ENCODE measurements at regions not wholly inside any gene's neighbourhood (a gene's known extent, or its start where the extent isn't known, plus 50 kb on each side); places are given as distances from the start of the nearest gene placed in this dataset.
"Not testable (repeated sequence)": the region's sequence is repeated elsewhere in the genome, so short reads cannot be mapped to it uniquely, and the experiment has no call there.

DNA sequence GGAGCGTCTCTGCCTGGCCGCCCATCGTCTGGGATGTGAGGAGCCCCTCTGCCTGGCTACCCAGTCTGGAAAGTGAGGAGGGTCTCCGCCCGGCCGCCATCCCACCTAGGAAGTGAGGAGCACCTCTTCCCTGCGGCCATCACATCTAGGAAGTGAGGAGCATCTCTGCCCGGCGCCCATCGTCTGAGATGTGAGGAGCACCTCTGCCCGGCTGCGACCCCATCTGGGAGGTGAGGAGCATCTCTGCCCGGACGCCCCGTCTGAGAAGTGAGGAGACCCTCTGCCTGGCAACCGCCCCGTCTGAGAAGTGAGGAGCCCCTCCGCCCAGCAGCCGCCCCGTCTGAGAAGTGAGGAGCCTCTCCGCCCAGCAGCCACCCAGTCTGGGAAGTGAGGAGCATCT is 84.5 kb downstream of the IDS start:
- not testable (repeated sequence) for DNase-seq

DNA sequence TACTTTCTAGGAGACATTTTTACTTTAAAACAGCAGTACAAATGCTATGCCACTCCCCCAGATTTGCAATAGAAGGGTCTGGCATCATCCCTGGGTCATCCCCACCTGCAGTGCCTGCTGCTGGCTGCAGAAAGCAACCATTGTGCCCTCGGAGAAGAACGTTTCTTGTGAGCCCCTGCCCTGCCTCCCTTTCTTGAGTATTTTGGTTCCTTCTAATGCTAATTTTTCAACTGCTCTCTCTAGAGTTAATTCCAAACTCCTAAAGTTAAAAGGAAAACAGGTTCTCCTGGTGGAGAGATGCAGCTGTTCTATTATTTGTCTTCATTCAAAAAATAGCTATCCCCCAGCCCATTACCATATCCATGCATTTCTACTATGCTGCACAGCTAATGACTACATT is 107.1 kb downstream of the IDS start:
- no peak for DNase-seq

DNA sequence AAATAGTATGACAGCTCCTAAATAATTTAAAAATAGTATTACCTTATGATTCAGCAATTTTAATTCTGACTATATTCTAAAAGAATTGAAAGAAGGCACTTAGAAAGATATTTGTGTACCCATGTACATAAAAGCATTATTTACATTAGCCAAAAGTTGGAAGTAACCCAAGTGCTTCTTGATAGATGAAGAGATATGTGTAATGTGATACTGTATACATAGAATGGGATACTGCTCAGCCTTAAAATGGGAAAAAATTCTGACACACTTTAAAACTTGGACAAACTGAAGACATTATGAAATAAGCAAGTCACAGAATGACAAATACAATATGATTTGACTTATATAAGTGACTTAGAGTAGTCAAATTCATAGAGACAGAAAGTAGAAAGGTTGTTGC is 112.2 kb downstream of the IDS start:
- DNase-seq: no peak

DNA sequence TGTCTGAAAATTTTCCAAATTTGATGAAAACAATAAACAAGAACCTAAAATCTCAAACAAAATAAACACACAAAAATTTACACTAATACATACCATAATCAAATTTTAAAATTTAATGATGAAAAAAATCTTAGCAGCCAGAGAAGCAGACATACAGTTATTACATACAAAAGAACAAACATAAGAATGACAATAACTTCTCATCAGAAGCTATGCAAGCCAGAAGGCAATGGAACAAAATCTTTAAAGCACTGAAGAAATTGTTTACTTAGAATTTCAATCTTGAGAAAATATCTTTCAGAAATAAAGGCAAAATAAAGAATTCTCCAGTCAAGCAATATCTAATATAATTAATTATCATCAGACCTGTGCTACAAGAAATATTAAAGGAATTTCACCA is 121.3 kb downstream of the IDS start:
- no peak for DNase-seq

DNA sequence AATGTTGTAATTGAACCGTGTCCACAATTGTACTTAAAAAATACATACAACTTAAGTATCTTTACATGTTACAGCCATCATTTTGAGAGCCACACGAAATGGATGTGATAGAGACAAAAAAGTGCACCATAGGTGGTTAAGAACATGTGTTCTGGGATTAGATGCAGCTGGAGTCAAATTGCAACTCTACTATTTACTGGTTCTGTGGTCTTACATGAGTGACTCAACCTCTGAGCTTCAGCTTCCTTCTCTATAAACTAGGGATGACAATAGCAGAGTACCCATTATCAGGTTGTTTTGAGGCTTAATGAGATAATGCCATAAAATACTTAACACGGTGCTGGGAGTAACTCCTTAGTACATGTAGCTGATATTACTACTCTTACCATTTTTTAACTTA is 130.4 kb downstream of the IDS start:
- DNase-seq: no peak

DNA sequence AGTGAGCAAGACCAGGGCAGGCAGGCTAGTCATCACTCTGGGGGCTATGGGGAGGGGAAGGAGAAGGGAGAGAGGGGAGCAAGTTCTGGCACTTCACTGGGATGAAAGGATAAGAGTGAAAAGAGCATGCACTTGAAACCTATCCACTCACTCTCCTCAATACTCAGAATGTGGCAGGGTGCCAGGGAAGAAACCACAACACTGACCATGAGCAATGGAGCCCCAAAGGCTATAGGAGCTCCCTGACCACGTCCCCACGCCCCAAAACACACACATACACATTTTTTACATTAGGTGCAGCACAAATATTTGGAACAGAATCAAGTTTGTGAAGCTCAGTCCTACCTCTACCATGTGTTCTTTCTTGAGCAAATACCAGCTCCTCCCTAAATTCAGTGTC is 132.2 kb downstream of the IDS start:
- no peak for DNase-seq

DNA sequence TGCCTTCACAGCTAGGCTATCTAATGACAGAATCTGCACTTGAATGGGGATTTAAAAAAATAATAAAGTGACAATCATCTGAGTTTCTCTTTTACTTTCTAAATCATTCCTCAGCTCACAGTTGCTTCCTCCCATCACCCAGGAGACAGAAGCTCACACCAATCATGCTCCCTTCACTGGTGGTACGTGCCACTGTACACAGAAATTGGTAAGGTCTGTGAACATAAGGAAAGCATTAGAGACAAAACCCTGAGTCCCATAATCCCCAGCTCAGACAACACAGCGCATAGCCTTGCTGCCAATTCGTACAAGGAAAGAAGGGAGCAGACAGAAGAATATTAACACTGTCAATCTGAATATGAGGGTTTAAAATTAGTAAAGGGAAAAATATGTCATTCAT is 133.1 kb downstream of the IDS start:
- no peak for DNase-seq

DNA sequence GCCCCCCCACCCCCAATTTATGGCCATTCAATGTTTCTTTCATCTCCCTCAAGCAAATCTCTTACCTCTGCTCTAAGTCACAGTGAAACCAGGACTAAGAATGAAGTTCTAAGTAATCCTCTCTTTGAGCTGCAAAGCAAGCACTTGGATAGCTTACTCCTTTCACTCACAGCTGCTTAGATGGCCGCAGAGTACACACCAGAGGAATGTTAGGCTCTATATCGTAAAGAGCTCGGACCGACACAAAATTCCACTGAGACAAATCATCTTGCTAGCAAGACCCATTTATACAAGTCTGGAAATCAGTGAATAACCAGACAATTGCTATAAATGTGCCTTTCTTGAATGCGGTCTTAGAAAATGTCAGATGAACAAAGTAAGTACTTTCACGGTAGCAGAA is 135.0 kb downstream of the IDS start:
- no peak for DNase-seq

DNA sequence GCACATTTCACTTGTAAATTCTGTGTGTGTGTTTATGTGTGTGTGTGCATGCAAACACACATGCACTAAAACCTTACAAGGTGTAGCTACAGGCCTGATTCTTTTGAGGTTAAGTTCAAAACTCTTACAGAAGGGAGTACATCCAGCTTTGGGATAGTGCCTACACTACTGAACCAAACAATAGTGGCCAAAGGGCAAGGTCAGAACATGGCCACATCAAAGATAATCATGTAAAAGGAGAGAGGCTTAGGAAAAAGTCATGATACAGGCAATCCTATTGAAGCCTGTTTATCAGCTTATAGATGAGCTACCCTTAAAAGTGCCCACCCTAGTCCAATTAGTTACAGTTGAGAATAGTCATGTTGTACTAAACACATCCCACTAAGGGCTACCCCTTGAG is 139.6 kb downstream of the IDS start:
- DNase-seq: no peak

DNA sequence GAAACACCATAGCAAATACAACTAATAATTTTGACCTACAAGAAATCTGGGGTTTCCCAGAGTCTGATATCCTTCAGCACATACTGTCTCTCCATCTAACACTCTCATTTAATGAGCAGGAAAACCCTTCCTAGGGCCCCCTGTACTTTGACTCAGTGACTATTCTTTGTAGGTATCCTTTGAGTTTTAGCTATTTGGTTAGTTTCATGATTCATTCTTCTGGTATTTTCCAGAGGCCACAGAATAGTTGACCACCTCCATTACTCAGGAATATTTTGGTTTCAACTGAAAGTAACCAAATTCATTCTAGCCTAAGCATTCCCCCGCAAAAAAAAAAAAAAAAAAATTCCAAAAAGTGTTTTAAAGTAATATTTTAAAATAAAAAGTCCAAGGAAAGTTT is 140.0 kb downstream of the IDS start:
- DNase-seq: no peak

DNA sequence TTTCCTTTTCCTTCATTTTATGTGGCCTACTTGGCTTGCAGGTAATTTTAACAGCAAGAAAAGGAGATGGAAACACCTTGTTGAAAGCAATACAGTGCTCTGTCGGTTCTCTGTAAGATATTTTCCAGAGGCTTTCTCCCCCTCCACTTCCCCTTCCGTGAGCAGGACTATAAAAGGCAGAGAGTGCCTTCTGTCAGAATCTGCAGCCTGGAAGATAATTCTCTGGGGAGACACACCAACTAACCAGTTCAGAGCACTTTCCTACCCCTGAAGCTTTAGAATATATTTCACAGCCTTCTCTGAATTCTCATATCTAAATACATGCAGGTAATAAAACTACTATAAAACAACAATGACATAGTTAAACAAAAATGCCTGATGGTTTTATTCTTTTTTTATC is 141.1 kb downstream of the IDS start:
- no peak for DNase-seq

DNA sequence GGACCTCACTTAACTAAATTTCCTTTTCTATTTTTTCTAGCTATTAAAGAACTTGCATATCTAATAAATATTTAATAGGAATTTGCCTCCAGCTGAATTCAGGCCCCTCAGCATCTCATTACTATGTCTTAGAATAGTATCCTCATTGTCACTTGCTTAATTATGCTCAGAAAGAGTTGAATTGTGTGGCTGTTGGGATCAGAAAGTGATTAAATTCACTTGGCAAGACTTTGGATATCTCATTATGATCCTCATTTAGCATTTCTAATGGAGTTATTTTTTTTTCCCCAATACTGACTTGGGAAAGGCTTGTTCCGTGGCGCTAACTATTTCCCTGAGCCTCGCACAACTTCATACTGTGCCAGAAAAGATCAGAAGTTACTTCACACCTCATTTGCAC is 158.8 kb downstream of the IDS start:
- DNase-seq: no peak

DNA sequence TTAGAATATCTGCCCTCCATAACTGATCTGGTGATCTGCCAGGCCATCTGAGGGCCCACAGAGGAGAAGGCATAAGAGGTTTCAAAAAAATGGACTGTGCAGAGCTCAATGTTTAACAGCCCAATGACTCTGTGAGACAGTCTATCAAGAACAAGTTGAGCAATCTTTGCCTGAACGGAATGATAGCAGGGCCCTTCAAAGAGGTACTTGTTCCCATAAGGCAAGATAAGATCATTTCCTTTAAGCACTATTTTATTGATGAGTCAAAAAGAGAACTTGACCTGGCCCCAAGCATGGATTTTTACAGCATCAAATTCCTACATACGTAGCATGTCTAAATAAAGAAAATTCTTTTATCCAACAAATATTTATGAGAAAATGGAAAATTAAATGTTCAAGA is 182.8 kb downstream of the IDS start:
- no peak for DNase-seq

DNA sequence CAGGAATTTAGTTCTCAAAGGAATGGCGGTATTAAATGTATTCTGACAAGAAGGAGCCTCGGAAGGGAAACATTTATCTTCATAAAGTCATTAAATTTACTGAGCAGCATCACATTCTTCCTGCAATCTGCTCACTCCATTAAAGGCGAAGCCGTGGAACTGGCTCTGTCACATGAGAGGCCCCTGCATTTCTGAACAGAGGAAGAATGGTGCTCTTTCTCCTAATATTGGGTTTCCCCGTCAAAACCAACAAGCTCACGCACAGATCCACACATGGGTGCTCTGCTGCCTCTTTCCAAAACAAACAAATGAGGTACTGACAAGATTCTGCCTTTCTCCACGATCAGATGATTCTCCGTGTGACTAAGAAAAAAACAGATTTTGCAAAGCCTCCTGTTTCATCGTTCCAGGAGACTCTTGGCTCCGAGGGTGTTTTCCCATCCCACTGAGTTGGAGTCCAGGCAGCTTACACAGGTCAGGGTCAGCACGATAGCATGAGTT is 191.2 kb downstream of the IDS start:
- no peak for DNase-seq

DNA sequence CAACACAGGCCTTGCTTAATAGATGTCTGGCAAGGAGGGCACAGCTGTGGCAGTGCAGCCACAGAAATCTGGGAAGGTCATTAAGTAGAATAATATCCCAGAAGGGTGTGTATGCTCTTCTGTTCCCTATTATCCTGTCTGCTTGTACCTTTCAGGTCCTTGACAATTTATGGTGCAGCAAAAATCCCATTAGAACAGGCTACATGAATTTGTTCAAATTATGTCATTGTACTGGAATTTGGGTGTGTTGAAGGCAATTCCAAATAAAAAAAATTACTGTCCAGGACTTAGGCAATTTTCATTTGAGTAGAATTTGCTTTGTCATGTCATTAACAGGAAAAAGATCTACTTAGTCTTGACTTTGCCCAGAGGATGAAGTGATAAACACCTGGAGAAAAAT is 192.1 kb downstream of the IDS start:
- no peak for DNase-seq

DNA sequence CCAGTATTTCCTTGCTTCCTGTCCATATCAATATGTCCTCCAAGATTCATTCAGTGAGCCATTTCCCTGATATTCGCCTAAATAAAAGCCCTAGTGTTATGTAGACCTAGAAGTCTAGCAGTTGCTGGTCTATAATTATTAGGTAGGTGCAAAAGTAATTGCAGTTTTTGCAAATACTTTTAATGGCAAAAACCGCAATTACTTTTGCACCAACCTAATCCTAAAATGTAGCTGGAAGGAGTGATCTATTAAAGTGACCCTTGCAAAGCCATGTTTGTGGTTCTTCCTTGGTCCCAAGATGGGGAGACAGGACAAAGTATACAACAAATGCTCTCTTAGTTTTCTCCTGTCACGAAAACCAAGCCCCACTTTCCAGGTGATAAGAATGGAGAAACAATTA is 193.0 kb downstream of the IDS start:
- no peak for DNase-seq

DNA sequence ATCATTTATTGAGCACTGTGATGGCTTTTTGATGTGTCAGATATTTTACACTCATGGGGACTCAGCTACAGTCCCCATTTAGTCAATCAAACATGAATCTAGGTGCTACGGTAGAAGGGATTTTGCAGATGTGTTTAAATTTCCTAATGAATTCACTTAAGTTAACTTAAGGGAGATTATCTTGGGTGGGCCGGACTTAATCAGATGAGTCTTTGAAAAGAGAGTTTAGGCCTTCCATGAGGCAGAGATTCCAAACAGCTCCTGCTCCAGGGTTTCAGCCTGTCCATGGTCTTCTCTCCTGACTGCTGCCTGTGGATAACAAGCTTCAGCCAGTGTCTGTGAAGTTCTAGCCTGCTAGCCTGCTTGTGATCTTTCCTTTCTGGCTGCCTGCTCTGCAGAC is 202.4 kb downstream of the IDS start:
- no peak for DNase-seq

DNA sequence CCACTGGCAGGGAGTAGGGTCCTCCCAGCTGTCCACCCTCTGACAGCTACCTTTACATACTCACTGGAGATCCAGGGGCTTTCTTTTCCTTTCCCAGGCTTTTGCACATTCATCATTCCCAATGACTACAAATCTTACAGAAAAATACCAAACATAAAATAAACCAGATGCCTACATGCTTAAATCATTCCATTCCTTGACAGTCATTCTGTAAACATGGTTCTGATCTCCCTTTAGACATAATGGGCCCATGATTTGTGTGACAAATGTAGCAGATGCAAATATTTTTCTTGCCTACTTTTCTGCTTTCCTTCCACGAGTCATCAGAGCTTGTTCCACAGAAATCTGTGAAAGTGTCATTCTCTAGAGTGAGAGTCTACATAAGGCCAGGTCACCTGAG is 207.0 kb downstream of the IDS start:
- no peak for DNase-seq

DNA sequence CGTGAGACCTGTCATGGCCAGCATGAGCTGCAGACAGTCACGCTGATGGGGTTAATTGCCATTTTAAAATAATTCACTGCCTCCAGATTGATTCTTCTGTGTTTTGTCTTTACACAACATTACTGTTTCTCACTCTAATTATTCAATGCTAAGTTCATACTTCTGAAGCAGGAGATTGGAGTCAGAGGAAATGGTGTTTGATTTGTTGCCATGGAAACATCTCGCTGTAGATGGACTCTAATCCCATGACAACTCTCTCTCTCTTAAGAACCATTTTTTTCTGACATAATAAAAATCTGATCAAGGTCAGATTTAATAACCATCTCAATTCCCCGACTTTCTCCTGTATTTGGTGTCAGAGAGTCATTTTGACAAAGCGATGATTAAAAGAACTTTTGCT is 209.0 kb downstream of the IDS start:
- DNase-seq: no peak

DNA sequence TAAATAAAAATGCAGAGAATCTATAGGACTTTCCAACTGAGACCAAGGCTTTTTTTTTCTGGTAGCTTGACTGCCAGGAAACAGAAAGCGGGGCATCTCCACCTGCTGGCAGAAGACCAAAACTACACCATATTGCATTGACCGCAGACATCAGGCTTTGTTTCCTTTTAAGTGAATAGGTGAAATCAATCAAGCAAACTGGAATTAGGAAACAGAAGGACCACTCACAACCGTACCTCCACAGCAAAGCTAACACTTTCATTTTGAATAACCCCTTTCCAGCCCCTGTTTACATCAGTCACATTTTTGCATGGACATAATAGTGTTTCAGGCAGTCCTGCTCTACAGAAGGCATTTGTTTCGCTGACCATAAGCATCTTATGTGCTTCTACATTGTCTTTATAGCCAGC is 218.2 kb downstream of the IDS start:
- no peak for DNase-seq

DNA sequence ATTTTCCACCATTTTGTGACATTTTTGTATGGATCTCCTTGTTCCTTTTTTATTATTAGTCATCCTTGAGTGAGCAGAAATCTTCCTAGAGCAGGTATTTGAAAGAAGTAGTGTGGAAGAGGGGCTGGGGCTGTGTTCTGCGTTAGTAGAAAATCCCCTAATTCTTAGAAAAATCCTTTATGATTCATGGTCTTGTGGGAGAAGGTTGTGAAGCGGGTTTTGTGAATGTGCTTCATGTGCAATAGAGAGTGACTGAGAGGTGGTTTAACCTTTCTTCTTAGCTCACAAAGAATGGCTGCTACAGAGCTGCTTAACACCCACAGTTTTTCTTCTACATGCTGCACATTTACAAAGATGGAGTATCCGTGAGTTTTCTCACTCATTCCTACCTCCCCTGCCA is 220.5 kb downstream of the IDS start:
- DNase-seq: no peak

DNA sequence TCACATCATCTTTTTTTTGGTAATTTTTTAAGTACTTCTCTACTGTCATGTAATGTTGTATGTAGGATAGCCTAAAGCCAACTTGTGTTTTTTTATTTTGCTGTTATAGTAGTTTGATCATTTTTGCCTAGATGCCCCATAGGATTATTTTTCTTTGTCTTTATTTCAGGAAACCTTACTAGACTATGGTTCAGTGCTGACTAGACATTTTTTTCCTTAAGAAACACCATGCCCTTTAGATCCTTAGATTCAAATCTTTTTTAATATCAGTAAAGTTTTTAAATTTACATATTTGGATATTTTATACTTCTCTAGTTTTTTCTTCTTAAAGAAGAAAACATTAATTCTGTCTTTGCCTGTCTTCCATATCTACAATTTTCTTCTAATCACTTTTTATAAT is 221.3 kb downstream of the IDS start:
- DNase-seq: no peak

DNA sequence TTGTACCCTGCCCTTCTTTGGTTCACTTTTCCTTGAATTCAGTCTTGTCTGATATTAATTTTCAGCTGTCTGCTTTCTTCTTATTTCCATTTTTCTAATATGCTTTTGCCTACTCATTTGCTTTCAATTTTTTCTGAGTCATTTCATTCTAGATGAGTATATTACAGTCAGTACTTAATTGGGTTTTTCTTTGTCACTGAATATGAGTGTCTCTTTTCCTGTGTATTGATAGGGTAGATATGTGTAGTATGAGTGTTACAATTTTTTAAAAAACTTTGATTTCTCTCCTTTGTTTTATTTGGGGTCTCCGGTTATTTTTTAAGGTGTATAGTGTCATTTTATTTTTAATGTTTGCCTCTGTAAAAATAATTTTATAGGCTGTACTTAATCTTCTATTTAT is 222.2 kb downstream of the IDS start:
- no peak for DNase-seq

DNA sequence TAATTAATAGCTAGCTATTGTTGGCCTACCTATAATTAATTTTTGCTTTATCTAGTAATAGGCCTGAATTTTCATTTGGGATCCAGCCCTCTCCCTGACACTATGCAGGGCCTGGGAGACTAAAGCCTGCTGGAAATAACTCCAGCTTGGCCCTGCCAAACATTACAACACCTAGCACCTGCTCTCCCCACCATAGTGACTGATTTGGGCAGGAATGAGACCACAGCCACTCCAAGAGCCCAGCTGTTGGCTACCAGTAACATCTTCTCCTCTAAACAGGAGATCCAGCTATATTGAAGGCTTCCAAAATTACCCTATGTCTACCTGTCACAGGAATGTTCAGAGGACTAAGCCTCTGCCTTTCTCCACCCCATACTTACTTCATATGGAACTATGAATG is 225.1 kb downstream of the IDS start:
- DNase-seq: no peak

DNA sequence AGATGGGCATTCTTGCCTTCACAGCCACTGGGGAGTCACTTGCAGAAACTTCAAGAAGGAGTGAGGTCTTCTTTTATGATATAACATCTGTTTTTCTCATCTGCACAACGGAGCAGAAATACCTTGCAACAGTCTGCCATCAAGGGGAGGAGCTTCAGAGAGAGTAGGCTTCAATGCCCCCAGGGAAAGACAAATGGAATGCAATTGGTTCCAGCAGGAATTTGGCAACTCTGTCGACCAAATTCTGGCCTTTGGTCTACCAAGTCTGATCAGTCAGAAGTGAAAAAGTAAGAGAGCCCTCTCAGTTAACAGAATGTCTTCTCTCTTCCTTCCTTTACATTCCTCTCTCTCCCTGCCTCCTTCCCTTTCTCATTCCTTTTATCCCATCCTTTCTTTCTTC is 229.3 kb downstream of the IDS start:
- DNase-seq: no peak

DNA sequence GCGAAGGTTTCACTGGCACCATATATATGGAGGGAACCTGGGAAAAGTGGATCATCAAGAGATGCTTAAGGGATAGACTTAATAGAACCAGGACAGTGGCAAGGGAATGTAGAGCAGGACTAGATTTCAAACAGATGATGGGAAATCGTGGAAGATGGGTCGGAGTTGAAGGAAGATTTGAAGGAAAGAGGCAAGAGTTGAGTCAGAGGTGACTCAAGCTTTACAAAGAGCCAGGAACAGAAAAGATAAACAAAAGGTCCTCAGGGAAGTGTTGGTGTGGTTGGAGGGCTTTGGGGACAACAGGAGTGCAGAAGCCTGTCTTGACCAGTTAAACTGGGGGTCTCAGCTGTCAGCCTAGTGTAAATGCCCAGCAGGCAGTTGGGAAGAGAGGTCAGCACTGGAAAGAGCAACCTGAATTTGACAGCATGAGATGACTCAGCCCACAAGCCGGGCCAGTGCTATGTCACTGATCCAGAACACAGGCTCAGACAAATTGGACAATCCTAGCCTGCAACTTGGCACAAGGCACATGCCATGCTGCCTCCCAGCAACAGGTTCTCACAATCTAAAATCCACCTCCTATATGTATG is 230.5 kb downstream of the IDS start:
- no peak for DNase-seq

All from GOT3 (cell line).